ENCODE measurements at regions not wholly inside any gene's neighbourhood (a gene's known extent, or its start where the extent isn't known, plus 50 kb on each side); places are given as distances from the start of the nearest gene placed in this dataset.

DNA sequence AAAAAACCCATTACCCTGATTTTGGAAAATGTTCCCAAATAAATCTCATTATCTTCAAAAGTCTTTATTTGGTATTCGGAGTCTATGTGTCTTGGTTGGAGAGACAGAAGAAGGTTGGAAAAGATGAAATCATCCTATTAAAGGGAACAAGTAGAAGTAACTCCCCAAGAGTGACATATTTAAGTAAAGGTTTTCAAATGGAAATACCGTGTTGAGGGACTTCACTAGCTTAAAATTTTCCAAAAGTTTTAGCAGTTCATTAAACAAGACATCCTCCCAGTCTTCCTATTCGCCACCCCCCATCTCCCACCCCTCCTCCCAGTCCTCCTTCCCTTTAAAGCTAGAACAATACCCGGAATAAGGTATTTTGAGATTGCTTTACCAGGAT lies 62.7 kb upstream of the CCDC160 start:
- TF ChIP-seq, protein P1, sequence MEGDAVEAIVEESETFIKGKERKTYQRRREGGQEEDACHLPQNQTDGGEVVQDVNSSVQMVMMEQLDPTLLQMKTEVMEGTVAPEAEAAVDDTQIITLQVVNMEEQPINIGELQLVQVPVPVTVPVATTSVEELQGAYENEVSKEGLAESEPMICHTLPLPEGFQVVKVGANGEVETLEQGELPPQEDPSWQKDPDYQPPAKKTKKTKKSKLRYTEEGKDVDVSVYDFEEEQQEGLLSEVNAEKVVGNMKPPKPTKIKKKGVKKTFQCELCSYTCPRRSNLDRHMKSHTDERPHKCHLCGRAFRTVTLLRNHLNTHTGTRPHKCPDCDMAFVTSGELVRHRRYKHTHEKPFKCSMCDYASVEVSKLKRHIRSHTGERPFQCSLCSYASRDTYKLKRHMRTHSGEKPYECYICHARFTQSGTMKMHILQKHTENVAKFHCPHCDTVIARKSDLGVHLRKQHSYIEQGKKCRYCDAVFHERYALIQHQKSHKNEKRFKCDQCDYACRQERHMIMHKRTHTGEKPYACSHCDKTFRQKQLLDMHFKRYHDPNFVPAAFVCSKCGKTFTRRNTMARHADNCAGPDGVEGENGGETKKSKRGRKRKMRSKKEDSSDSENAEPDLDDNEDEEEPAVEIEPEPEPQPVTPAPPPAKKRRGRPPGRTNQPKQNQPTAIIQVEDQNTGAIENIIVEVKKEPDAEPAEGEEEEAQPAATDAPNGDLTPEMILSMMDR (conservative IDR thresholded peaks at IDR 0.05 in 1 of 2, IDR thresholded peaks at IDR 0.05 in 1 of 2; ENCODE audit: low read depth in 1 of 2, low read length in 2 of 2): no peak
- TF ChIP-seq EZH2 (IDR thresholded peaks at IDR 0.05; ENCODE audit: low read length, missing control alignments): no peak

Data from fibroblast of lung (primary cell).